ENCODE measurements at regions not wholly inside any gene's neighbourhood (a gene's known extent, or its start where the extent isn't known, plus 50 kb on each side); places are given as distances from the start of the nearest gene placed in this dataset.

DNA sequence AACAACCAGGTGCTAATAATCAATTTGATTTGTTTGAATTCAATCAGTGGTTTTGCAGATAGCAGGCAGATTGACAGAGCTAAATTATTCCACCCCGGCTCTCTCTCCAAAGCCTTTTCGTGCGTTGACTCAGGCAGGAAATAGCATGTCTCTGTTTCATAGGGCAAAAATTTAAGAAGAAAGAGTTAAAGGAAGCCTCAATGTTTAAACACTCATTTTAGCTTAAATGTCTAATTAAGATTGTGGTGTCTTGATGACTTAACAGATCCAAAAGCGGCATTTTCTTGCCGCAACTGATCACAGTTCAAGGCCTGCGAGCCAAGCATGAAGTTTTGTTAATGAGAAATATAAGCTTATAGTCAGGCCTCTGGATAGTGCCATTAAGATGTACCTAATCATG, 1051.1 kb upstream of the AUTS2 start:
- TF ChIP-seq, protein P1, sequence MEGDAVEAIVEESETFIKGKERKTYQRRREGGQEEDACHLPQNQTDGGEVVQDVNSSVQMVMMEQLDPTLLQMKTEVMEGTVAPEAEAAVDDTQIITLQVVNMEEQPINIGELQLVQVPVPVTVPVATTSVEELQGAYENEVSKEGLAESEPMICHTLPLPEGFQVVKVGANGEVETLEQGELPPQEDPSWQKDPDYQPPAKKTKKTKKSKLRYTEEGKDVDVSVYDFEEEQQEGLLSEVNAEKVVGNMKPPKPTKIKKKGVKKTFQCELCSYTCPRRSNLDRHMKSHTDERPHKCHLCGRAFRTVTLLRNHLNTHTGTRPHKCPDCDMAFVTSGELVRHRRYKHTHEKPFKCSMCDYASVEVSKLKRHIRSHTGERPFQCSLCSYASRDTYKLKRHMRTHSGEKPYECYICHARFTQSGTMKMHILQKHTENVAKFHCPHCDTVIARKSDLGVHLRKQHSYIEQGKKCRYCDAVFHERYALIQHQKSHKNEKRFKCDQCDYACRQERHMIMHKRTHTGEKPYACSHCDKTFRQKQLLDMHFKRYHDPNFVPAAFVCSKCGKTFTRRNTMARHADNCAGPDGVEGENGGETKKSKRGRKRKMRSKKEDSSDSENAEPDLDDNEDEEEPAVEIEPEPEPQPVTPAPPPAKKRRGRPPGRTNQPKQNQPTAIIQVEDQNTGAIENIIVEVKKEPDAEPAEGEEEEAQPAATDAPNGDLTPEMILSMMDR (IDR thresholded peaks at IDR 0.05; ENCODE audit: low read depth, low read length) = no peak
- TF ChIP-seq EZH2phosphoT487 (IDR thresholded peaks at IDR 0.05; ENCODE audit: low read depth) = no peak

All from OCI-LY3 (cell line).